ENCODE measurements at regions not wholly inside any gene's neighbourhood (a gene's known extent, or its start where the extent isn't known, plus 50 kb on each side); places are given as distances from the start of the nearest gene placed in this dataset.
A peak's percentile ranks its signal among the peaks of the same experiment; 100 is the strongest.

DNA sequence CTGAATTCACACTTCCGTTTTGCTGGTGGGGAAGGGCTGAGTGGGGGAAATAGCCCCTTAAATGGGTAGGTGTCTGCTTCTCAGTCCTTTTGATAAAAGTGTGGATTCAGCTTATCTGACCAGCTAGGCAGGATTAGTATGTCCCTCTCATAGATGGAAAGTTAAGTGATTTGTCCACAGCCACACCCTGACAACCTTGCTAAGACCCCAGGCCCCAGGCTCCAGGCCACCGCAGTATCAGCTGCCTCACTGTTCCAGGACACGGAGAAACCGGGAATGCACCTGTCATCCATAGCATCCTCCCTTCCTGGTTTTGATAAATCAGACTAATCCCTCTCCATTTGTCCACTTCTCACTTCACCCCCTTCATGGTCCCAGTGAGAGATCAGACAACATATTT is 197.7 kb downstream of the USP12 start:
- no peak overlapping the region for H3K4me3 ChIP-seq (replicated peaks; ENCODE audit: low read depth, low read length)
- no peak for DNase-seq (ENCODE audit: low read depth)
- no peak for TF ChIP-seq CTCF (IDR thresholded peaks at IDR 0.05; ENCODE audit: low read length, missing control alignments)

DNA sequence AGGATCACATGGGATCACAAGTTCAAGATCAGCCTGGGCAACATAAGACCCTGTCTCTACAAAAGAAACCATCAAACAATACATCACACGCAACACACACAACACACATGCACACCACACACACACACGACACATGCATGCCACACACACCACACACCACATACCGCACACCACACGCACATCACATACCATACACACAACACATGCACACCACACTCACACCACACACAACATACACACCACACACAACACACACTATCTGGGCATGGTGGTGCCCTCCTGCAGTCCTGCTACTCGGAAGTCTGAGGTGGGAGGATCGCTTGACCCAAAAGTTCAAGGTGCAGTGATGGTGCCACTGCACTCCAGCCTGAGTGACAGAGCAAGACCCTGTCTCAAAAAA is 198.3 kb downstream of the USP12 start:
- H3K4me3 ChIP-seq (replicated peaks; ENCODE audit: low read depth, low read length), result no peak overlapping the region
- DNase-seq (ENCODE audit: low read depth), result no peak
- TF ChIP-seq CTCF (IDR thresholded peaks at IDR 0.05; ENCODE audit: low read length, missing control alignments), result no peak

DNA sequence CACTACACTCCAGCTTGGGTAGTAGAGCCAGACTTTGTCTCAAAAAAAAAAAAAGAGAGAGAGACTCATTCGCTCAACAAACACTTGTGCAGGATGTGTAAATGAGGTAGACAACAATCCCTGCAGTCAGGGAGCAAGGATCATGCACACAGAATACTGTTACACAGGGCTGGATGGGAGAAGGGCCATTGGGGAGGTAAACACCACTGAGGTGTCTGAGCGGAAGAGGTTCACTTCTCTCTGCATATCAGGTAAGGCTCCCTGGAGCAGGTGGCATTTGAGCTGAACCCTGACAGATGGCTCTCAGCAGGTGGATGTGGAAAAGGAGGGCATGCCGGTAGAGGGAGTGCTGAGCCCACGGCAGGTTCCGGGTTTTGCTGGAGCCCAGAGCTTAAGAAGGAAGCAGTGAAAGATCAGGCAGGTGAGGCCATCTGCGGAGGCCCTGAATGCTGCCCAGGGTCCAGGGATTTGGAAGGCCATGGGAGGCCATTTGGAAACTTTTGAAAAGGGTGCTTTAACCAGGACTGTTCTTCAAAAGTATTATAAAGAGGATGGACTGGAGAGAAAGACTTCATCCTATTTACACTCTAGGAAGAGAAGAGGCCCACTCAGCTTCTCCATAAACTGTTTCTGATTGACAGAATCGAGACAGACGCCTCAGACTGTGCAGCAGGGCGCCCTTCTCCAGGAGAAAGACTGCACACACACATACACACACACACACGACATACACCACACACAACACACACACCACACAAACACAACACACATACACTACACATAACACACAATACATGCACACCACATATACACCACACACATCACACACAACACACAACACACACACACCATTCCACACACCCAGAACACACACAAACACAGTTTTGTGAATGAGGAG is 199.4 kb downstream of the USP12 start:
- TF ChIP-seq CTCF (IDR thresholded peaks at IDR 0.05; ENCODE audit: low read length, missing control alignments), result peak; percentile 48
- peak; percentile 25 for DNase-seq (ENCODE audit: low read depth)
- no peak overlapping the region for H3K4me3 ChIP-seq (replicated peaks; ENCODE audit: low read depth, low read length)

GRCh38 chr13:26968431-26969341 is 202.9 kb downstream of the USP12 start:
- TF ChIP-seq CTCF (IDR thresholded peaks at IDR 0.05; ENCODE audit: low read length, missing control alignments), result no peak
- no peak for DNase-seq (ENCODE audit: low read depth)
- no peak overlapping the region for H3K4me3 ChIP-seq (replicated peaks; ENCODE audit: low read depth, low read length)

DNA sequence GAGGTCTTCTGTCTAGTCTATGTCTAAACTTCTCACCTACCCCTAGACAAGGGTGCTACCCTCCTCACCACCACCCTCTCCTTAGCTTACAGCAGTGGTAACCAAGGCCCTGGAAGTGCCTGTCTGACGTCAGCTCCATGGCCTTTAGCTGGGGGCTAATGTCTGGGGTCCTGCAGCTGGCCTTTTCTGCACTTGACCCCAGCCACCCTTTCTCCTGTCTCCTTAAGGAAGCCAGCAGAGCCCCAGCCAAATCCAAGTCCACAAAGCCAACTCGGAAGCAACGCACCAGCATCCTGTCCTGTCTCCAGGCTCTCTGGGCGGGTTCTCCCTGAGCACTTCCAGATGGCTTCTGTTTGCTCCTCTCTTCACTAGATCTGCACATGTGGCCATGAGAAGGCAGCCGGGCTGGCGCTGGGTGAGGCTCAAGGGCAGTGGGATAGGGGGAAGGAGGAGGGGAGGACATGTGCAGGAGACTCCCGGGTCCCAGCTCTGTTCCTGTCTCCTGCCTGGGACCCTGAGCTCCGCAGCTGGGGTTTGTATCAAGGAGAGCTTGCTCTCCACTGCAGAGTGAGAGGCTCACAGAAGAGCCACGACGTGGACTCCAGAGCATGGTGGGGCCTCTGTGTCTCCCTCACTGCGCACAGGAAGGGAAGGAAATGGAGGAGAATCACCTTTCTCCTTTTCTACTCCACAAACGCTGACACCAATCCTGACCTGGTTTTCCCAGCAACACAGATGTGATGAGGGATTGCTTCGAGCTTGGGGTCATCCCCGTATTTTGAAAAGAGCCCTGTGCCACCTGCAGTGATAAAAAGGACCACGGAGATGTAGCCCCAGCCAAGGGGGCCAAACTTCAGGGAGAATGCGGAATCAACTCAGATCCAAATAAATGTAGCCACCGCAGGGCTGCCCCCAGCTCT is 204.2 kb downstream of the USP12 start:
- no peak for TF ChIP-seq CTCF (IDR thresholded peaks at IDR 0.05; ENCODE audit: low read length, missing control alignments)

GRCh38 chr13:26966701-26967080 is 204.9 kb downstream of the USP12 start:
- no peak for DNase-seq (ENCODE audit: low read depth)
- H3K4me3 ChIP-seq (replicated peaks; ENCODE audit: low read depth, low read length), result no peak overlapping the region
- TF ChIP-seq CTCF (IDR thresholded peaks at IDR 0.05; ENCODE audit: low read length, missing control alignments), result no peak

More for the DNA sequence above, 204.2 kb downstream of the USP12 start:
- H3K4me3 ChIP-seq (replicated peaks; ENCODE audit: low read depth, low read length), result no peak overlapping the region
- peak; percentile 66 for DNase-seq (ENCODE audit: low read depth)

Data from fibroblast of pulmonary artery (primary cell).